Ovary (tissue), 3 donors: ENCODE measurements at regions not wholly inside any gene's neighbourhood (a gene's known extent, or its start where the extent isn't known, plus 50 kb on each side); places are given as distances from the start of the nearest gene placed in this dataset.

Source experiments
- CTCF ChIP-seq, 3 donors: fragments of 450-650 bp in 2 of 3; fragments of 200-600 bp in 1 of 3; IDR thresholded peaks; one replicate each; pipeline versions ENCODE4 v1.5.1 to v1.8.0; 2016 to 2022; ENCODE audit warnings: antibody characterized with exemption in 3 of 3, mild to moderate bottlenecking in 1 of 3
- EP300 ChIP-seq: sonication (generic); formaldehyde crosslinking; IDR thresholded peaks from one replicate; pipeline ENCODE4 v1.6.1; 2017; ENCODE audit warnings: antibody characterized with exemption
- POLR2A ChIP-seq: fragments of 450-650 bp; IDR thresholded peaks from one replicate; pipeline ENCODE4 v1.6.1; 2017; ENCODE audit warnings: antibody characterized with exemption, mild to moderate bottlenecking, moderate library complexity
- donor health status: DM: no; HTN: no; CAD: no.

- TF ChIP-seq CTCF (IDR thresholded peaks at IDR 0.05) (no peak), POLR2A (no peak), EP300 (no peak)
Measured at GRCh38 chr6:68139130-68139529, 496.0 kb upstream of the ADGRB3 start.
